GM18519 (cell line): ENCODE measurements at regions not wholly inside any gene's neighbourhood (a gene's known extent, or its start where the extent isn't known, plus 50 kb on each side); places are given as distances from the start of the nearest gene placed in this dataset.

Experiments used
- ATAC-seq: cut with Tn5 transposase; IDR thresholded peaks from one replicate; pipeline ENCODE4 v1.9.1; 2021; ENCODE audit warnings: mild to moderate bottlenecking, moderate library complexity; ENCODE audit not compliant: unreplicated experiment, low FRiP score

DNA sequence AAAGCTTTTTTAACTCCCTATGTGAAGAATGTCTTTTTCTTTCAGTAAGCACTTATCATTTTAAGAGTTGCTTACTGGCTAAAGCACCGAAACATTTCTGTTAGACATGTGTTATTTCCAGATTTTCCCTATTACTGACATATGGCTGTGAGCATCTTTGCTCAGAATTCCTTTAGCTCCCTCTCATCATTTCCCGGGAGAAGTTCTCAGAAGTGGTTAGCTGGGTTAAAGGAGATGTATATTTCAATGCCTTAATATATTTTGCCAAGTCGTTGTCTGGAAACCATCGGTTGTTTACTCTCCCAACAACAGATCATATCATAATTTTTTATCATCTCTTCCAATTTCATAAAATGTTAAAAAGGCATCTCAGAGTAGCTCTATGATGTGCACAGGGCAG is 396.5 kb downstream of the OCA2 start:
- ATAC-seq, result no peak

DNA sequence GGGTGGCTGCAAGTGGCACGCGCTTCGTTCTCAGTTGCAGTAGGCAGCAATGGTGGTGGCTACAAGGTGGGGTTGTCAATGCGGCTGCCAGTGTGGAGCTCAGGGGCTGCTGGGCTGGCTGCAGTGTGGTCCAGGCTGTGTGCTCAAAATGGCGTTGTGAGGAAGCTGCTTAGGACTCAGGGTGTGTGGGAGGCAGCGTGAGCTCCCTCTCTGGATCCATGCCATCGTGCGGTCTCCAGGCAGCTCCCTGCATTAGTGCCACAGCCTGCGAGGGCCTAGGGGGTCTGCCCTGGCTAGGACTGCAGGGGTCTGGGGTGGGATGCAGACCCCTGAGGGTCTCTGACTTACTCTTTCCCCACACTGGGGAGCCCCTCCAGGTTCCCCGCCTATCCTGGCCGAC is 397.2 kb downstream of the OCA2 start:
- ATAC-seq, result no peak

DNA sequence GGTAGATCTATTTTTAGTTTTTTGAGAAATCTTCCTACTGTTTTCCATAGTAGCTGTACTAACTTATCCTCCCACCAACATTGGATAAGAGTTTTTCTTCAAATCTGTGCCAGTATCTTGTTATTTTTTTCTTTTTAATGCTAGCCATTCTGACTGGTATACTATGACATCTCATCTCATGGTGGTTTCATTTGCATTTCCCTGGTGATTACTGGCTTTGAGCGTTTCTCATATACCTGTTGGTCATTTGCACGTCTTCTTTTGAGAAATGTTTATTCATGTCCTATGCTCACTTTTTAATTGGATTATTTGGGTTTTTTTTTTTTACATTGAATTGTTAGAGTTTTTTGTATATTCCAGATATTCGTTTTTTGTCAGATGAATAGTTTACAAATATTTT is 398.1 kb downstream of the OCA2 start:
- ATAC-seq, result no peak

DNA sequence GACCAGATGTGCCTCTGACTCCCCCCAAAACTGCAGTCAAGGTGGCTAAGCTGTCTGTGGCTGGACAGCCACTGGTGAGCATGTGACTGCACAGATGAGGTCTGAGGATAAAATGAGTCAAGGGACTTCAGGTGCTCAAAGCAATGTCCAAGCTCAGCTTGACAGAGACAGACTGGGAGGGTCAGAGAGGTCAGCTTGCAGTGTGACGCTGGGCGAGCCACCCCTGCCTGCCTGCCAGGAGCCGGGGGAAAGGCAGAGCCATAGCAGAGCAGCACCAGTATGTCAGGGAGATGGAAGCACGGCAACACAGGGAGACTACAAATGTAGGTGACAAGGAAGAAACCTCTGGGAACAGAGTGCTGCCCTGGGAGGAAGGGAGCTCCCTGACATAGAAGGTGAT is 399.4 kb downstream of the OCA2 start:
- ATAC-seq, result no peak

DNA sequence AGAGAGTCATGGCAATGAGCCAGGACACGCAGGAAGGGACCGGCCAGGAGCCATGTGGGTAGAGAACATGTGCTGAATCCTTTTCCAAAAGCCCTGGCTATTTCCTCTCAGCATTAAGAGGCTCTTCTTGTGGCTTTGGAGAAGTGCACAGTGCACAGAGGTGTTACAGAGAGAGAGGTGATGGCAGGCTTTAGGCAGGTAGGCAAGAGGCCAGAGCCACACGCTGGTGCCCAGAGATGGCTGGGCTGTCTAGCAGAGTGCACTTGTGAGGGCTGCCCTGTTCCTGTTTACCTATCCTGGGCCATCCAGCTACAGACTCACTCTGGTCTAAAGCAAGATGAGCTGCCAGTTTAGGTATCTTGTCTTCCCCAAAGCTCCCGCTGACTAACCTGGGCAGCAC is 402.6 kb downstream of the OCA2 start:
- ATAC-seq, result no peak

DNA sequence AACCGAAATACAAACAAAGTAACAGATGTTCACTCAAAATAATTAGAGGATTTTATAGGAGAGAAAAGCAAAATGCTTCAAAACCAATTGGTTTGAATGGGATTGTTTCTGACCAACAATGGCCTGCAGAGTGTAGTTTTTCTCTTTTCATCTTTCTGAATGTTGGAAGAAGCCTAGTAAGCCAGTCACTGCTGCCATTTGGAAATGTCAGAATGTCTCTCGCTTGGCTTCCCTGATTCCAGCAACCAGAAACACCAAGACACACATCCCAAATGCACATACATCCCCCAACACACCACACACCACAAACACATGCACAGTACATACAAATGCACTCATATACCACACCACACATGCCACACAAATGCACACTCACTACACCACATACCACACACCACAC is 403.4 kb downstream of the OCA2 start:
- ATAC-seq, result no peak

DNA sequence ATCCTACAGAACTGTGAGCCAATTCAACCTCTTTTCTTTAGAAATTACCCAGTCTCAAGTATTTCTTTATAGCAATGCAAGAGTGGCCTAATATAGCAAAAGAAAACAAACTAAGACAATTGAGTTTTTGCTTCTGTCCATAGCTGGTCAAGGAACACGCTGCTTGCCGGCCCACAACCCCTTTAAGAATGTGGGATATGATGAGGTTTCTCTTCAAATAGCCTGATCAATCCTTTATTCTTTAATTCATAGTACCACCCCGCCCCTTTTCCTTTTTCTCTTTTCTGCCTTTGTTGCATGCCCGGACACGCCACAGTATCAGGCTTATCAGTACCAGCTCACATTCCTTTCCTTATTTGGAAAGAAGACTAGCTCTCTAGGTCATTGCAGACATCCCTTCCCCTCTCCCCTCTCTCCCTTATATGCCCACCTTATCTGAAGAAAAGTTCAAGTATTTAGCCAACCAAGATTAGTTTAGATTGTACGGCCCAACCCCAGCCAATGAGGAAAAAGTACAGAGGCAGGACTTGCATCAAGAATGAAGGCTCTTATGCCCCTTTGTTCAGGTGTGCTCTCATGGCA is 404.5 kb downstream of the OCA2 start:
- no peak for ATAC-seq

DNA sequence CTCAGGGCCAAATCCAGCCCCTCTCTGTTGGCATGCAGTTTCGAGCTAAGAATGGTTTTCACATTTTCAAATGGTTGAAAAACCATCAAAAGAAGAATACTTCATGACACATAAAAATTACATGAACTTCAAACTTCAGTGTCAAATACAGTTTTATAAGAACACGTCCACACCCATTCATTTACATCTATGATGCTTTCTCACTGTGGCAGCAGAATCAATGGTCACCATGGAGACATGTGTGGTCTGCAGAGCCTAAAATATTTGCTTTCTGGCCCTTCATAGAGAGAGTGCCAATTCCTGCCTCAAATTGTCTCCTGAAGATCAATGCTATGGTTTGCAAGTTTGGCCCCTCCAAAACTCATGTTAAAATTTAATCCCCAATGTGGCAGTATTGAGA is 405.8 kb downstream of the OCA2 start:
- no peak for ATAC-seq

DNA sequence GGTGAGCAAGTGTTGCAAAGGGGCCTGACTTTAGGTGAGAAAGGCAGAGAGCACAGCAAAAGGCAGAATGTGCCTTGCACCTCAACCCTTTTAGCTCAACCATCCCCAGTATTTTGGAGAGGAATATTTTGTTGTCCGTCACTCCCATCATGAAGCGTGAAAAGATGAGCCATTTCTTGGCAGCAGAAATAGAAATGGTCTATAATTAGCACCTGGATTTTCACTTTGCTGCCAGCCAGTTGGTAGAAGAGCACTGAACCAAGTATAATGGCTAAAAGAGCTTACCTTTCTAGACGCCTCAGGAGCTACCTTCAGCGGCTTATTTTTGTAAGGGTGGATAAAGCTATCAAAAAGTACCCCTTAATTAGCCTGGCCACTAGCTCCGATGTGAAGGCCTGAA is 406.7 kb downstream of the OCA2 start:
- no peak for ATAC-seq

DNA sequence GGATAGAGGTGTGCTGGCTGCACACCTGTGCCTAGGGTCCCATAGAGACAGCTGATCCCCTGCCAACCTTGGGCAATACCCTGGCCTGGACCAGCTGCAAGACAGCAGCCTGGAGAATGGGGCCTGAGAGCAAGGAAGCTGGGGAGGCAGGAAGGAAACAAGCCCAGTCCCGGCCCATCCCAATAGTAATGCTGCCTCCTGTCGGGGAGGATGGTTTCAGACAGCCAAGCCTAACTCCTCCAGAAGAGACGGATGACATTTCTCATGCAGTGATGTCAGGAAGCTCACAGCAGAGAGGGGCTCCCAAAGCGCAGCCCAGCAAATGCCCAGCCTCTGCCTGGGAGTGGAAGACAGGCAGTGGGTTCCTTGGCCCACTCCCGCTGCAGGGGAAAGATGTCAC is 408.8 kb downstream of the OCA2 start:
- ATAC-seq, result no peak

DNA sequence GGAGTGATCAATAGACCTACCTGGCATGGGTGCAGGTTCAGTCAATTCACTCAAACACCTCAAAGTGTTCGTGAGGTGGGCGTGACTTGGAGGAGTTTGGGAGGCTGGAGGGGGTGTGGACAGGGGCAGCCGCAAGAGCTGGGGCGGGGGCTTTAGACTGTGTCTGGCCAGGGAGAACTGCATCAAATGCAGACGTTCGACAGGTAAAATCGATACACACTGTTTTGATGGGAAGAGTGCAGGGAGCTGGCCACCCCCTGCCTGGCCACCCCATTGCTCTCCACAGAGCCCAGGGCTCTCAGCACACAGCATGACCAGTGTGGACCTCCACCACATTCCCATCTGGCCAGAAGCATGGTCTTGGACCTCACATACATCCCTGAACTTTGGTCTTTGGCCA is 412.1 kb downstream of the OCA2 start:
- no peak for ATAC-seq

DNA sequence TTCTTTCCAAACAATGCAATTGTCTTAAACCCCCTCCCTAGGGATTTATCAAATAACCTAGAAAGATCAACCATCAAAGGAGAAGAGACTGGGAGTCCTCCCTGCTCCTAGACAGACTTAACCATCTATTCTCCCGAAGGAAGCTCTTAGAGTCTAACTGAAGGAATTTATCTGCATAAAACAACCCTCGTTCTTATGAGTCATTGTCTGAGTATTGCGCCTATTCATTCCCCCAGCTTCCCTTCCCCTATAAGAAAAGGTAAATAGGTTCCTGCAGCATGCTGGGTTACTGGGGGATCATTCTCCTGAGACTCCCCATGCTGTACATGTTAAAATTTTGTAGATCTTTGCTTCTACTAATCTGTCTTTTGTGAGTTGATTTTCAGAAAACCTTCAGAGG is 412.7 kb downstream of the OCA2 start:
- ATAC-seq, result no peak

DNA sequence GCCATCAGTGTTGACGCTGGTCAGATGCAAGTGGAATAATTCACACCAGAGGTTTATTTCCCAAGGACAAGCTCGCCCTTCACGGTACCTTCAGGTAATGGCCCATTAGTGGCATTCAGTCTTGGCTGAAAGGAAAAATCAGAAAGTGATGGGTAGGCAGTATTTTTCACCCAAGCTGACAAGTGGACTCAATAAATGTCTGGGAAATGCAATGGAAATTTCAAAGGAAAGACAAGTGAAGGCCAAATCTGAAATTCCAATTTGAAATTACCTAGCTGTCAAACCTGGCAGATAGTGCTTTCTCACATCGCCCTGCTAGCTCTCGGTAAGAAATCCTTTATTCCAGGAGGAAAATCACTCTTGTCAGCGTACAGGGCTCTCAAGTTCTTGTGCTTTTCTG is 413.5 kb downstream of the OCA2 start:
- ATAC-seq, result no peak

DNA sequence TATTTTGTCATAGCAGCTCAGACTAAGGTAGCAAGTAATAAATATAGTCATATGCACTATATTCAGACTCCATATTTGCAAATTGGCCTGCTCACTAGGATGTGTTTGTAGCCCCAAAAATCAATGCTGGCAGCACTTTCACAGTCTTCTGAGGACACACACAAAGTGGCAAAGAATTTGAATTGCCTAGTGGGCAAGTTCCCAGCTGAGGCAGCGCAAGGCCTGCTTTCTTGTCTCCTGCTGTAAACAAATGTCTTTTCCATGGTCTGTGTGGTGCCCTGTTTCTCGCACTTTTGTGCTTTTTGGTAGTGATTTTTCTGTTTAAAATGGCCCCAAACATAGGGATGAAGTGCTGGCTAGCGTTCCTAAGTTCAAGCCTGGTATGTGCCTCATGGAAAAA is 416.0 kb downstream of the OCA2 start:
- no peak for ATAC-seq

DNA sequence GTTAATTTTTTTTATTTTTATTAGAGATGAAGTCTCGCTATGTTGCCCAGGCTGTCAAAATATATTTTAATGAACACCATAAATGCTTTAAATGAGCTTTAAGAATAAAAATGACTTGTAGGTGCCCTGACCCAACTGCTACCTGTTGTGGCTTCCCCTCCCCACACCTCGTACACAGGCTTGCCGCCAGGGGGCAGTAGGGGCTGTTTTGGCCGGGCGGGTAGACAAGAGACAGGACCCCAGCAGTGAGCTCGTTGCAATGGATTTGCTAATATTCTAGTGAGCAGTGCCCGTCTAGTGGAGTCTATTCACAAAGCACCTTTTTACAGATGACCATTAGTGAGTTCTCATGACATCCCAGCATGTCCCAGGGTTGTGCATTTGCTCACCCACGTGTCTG is 418.1 kb downstream of the OCA2 start:
- ATAC-seq, result no peak

DNA sequence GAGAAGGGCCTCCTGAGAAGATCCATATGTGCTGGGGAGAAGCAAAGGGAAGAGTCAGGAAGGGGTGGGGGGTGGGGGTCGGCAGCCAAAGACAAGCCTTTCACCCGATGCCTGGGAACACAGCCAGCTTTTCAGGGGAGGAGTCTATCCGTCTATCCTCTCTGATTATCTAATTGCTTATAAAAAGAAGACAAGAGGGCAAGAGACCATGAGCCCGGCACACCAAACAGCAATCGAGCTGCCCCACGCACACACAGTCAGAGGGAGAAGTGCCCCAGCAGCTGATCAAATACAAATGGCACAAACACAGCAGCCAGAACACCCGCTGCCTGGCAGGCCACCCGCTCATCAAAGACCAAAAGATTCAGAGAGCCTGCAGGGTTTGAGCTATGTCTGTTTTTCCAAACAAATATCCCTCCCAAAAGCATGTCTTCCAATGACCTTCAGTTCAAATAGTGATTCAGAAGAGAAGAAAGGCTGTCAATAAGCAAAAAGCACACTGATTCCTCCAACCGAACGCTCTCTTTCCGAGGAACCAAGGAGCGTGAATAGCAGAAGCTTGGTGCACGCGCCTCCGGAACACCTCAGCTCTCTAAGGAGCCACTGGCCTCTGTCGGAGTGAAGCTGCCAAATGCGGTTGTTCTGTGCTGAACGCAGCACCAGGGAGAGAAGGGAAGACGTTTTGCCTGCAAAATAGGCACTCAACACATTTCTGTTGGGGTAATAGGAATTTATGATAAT is 419.2 kb downstream of the OCA2 start:
- no peak for ATAC-seq

DNA sequence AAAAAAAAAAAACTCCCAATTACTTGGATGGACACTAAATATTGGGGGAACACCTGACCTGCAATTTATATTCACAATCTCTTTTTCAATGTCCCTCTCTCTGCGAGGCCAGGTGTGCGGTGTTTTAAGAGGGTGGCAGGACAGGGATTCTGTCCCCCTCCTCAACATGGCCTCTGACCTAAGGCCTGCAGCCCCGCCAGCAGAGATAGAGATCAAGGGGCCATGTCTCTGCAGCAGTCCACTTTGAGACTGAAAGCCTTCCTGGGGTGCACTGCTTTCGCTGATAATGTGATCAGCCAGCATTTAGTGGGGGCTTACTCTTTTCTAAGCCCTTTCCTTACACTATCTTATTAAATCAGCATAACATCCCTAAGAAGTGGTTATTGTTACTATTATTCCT is 419.9 kb downstream of the OCA2 start:
- ATAC-seq, result no peak

DNA sequence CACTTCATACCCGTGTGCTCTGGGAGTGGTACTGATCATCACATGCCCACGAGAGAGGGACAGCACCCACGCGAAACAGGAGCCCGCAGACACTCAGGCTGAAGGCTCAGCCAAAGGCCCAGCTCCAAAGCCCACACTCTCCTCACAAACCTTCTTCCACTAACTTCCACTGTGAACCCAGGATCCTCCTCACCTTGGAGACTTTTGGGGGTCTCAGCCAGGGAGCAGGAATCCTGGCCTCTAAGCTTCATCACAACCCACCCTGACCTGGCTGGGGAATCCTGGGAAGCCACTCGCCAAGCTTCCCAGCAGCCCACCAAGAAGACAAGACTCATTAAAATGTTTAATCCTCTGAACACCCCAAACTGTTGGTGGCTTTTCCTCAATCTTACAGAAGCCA is 421.2 kb downstream of the OCA2 start:
- no peak for ATAC-seq

DNA sequence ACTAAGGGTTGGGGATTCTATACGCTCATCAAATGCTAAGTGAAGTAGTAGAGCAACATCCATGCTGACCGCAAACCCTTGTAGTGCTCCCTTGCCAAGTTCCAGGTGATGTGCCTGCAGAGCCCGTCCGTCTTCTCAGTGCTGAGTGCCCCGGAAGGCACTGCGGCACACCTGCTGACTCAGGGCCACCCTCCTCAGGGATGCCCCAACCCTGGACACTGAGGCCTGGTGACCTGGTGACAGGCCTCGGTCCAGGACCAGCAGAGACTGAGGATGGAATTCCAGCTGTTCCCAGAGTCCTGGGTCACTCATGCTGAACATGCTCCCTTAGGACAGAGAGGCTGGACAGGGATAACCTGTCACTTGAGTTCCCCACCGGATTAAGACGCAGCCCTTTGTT is 422.5 kb downstream of the OCA2 start:
- no peak for ATAC-seq

DNA sequence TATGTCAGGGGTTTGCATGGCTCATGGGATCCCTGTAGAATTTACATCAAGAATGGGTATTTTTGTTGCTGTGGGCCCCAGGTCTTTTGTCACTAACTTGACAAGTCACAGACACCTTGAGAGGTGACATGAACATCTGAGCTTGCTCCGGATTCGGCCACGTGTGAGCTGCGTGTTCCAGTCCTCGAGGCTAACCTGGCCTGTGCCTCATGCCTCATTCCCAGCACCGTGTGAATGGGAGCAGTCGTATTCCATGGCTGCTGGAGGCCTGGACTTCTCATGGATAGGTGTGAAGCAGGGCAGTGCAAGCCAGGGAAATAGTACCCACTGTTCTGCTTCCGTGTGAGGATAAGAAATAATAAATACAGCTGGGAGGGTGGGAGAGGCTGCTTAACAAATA is 423.5 kb downstream of the OCA2 start:
- no peak for ATAC-seq

DNA sequence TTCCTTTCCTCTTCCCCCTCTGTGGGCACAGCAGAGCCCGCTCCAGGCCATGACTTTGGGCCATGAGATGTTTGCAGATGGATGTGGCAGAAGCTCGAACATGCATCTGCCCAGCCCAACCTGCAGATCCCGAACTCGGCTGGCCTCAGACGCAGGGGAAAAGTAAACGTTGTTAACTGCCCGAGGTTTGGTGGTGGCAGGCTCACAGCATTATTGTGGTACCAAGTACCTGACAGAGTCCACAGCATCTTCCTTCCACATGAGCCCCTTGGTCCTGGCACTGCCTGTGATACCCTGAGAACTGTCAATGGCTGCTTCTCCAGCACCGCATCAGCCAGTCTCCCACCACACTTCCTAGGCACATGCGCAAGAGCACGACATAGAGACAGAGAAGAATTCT is 424.3 kb downstream of the OCA2 start:
- ATAC-seq, result no peak

DNA sequence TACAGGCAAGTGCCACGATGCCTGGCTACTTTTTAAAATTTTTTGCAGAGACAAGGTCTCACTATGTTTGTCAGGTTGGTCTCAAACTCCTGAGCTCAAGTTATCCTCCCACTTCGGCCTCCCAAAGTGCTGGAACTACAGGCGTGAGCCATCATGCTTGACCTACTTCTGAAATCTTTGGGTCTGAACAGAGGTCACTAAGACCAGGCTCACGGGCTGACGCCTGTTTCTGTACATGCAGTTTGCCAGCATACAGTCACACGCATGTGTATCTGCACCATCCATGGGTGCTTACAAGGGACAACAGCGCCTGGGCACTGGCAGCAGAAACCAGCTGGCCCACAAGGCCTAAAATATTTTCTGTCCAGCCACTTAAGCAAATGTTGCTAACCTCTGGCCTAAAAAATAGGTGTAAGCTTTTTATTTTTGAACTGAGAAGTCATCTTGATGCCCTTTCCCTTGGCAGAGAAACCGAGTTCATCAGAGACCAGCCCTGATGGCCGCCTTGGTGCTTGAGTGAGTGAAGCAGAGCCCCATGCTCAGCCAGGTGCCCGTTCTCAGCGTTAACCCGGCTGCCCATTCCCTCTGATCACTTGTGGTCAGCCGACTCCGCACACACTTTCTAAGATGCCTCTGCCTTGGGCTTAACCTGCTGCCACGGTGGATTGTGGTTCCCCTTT is 425.2 kb downstream of the OCA2 start:
- no peak for ATAC-seq
